ENCODE measurements at regions not wholly inside any gene's neighbourhood (a gene's known extent, or its start where the extent isn't known, plus 50 kb on each side); places are given as distances from the start of the nearest gene placed in this dataset.

DNA sequence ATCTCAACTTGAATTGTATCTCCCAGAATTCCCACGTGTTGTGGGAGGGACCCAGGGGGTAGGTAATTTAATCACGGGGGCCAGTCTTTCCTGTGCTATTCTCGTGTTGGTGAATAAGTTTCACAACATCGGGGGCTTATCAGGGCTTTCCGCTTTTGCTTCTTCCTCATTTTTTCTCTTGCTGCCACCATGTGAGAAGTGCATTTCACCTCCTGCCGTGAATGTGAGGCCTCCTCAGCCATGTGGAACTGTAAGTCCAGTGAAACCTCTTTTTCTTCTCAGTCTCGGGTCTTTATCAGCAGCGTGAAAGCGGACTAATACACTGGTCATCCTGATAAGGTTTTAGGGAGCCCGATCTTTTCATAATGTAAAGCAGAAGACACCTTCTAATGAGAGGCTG is 687.0 kb upstream of the FTMT start:
- DNase-seq (ENCODE audit: low spot score): no peak

GRCh38 chr5:121171361-121171760 is 680.3 kb upstream of the FTMT start:
- no peak overlapping the region for H3K4me3 ChIP-seq
- TF ChIP-seq CTCF (IDR thresholded peaks at IDR 0.05): no peak
- DNase-seq (ENCODE audit: low spot score): no peak
- H3K27ac ChIP-seq: no peak overlapping the region

More for the DNA sequence above, 687.0 kb upstream of the FTMT start:
- no peak for TF ChIP-seq CTCF (IDR thresholded peaks at IDR 0.05)
- Histone ChIP-seq H3K27ac (no peak overlapping the region), H3K4me3 (no peak overlapping the region)

GRCh38 chr5:121171834-121172233 is 679.8 kb upstream of the FTMT start:
- Histone ChIP-seq H3K4me3 (no peak overlapping the region), H3K27ac (no peak overlapping the region)
- DNase-seq (ENCODE audit: low spot score): no peak
- TF ChIP-seq CTCF (IDR thresholded peaks at IDR 0.05): no peak

- Histone ChIP-seq H3K4me3 (no peak overlapping the region), H3K27ac (no peak overlapping the region)
- no peak for DNase-seq (ENCODE audit: low spot score)
- no peak for TF ChIP-seq CTCF (IDR thresholded peaks at IDR 0.05)
Observed at GRCh38 chr5:121174351-121174750, 677.3 kb upstream of the FTMT start.

DNA sequence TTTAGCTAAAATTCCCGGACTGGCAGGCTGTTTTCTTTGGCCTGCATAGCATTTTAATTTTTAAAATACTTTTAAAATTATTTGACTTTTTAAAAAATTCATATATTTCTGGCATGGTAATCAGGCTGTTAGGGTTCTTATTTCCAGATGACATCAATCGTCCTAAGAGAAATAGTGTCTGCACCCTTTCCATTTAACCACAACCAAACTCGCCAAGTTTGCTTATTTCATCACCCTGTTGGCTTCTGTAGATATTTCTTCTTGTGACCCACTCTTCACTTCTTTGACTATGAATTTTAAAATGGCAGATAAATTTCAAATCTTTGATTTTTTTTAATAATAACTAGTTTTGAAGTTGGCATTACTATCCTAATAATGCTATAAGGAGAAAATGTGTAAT is 675.7 kb upstream of the FTMT start:
- DNase-seq (ENCODE audit: low spot score): no peak
- no peak for TF ChIP-seq CTCF (IDR thresholded peaks at IDR 0.05)
- Histone ChIP-seq H3K4me3 (no peak overlapping the region), H3K27ac (no peak overlapping the region)

DNA sequence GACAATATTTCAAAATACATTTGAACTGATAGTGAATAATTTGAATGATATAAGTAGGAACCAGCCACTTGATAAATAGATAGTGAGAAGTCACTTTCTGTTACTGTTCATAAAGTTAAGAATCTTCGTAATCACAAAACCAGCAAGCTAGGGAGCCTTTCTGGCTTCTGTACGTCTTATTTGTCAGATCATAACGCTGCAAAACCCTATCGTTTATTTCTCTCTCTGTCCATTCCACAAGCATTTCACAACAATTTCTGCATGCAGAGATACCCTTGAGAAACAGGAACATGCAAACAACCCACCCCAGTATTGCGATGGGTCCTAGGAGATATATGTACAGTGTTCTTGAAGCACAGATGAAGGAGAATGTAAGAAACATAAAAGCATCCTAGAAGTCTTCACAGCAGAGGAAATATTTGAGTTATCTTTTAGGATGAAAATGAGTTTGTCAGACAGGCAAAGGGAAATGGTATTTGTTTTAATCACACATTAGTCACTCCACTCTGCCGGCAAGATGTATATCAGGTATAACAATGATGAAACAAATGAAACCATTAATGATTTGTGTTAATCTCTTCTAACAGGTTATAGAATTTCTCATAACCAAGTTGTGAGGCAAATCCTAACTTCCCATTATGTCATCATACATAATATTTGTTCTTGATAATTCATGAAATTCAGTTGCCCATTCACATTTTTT is 668.7 kb upstream of the FTMT start:
- TF ChIP-seq CTCF (IDR thresholded peaks at IDR 0.05): no peak
- H3K27ac ChIP-seq: no peak overlapping the region
- DNase-seq (ENCODE audit: low spot score): no peak
- H3K4me3 ChIP-seq: no peak overlapping the region

DNA sequence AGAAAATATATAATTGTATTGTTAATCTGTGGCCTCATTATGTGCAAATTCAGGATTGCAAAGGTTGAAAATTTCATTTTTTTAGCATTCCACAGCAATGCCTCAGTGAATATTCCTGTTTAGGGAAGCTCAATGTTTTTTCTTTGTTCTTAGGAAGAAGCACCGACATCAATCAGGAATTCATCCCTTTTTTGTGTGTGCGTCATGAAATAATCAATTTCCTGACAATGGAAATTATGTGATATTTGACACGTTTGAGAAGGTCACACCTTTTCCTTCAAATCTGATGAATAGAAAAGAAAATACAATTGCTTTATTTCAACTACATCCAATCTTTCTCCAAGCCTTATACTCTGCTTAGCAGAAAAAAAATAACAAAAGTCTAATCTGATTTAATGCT is 662.8 kb upstream of the FTMT start:
- DNase-seq (ENCODE audit: low spot score): no peak
- TF ChIP-seq CTCF (IDR thresholded peaks at IDR 0.05): no peak
- Histone ChIP-seq H3K4me3 (no peak overlapping the region), H3K27ac (no peak overlapping the region)
